HCEC 1CT (cell line): ENCODE measurements at regions not wholly inside any gene's neighbourhood (a gene's known extent, or its start where the extent isn't known, plus 50 kb on each side); places are given as distances from the start of the nearest gene placed in this dataset.
"Not testable (repeated sequence)": the region's sequence is repeated elsewhere in the genome, so short reads cannot be mapped to it uniquely, and the experiment has no call there.

Source experiments
- DNase-seq: peaks from one replicate; pipeline ENCODE4 v3.0.0-alpha.2; 2017

GRCh38 chr2:145829931-145830330, 1310.0 kb upstream of the ZEB2 start:
- no peak for DNase-seq

DNA sequence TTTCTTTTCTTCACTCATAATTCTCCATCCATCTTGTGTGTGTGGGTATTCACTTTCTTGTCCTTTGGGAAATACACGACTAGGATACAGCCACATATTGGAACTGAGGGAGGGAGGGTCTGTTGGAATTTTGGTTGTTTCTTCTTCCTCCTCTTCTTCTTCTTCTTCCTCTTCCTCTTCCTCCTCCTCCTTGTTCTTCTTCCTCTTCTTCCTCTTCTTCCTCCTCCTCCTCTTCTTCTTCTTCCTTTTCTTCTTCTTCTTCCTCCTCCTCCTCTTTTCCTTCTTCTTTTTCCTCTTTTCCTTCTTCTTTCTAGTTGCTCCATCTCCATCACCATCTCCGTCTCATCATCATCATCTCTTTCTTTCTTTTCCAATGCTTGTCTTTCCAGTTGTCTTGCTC, 1307.3 kb upstream of the ZEB2 start:
- DNase-seq = no peak

DNA sequence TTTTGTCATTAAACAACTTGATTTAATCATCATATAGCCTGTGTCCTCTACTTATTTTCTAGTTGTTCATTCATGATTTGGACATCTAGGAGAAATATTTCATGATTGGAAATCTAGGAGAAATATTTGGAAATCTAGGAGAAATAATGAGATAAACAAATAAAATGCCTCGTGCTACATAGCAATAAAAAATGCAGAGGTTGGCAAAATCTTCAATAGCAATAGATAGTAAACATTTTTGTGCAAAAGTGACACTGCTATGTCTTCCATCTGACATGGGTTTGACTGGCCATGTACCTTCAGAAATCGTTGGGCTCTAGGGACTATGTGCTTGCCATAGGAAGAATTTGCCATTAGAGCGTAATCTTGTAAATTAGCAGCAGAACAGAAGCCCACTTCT, 1304.5 kb upstream of the ZEB2 start:
- no peak for DNase-seq

- DNase-seq = no peak
Observed at GRCh38 chr2:145822892-145823534, 1303.1 kb upstream of the ZEB2 start.

- DNase-seq = no peak
Observed at GRCh38 chr2:145820651-145821050, 1300.7 kb upstream of the ZEB2 start.

DNA sequence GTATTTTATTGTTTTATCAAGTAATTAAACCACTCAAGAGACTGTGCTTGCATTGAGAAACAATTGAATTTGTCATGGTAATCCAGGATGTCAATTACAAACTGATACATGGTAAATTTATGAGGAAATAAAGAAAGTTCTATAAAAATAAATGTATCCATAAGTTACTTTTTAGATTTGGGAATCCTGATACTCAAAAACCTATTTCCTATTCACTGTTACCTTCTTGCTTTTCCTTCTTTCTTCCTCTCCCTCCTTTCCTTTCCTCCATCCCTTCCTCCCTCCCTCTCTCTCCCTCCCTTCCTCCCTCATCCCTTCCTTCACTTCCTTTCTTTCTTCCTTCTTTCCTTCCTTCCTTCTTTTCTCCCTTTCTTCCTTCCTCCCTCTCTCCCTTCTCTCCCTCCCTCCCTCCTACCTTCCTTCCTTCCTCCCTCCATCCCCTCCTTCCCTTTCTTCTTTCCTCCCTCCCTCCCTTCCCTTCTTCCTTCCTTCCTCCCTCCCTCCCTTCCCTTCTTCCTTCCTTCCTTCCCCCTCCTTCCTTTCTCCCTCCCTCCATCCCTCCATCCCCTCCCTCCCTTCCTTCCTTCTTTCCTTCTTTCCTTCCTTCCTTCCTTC, 1299.1 kb upstream of the ZEB2 start:
- DNase-seq = no peak

DNA sequence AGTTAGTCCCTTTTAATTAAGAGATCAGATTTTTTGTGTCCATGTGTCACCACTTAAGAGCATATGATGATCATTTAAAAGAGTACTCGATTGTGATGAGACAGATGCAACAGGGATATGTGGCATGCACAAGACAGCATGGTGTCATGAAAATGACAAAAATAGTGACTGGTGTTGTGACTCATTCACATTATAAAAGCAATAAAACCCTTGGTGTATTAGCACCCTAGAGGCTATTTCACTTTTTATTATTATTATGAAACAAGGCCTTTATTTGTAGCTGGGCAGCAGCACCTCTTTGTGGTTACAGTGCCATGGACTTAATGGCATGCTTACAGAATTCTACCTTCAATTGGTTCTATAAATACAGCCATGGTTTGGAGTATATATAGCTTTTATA, 1296.0 kb upstream of the ZEB2 start:
- DNase-seq = no peak

DNA sequence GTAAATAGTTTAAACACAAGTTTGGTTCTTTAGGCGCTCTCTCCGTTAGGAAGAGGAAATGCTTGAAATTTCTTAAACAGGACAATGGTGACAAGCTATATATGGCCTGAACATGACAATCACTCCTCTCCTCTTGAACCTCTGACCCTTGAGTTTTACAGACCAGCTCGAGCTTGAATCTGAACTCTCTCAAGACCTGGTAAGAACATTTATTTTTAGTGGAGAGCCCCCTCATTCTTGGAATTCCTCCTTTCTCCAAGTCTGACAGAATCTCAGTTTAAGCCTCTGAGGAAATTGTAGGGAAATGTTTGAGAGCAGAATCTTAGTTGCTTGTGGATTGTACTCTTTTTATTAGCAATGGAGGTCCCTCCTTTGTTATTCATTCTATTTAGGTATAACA, 1293.6 kb upstream of the ZEB2 start:
- DNase-seq = no peak

- DNase-seq = no peak
Observed at GRCh38 chr2:145812165-145812554, 1292.2 kb upstream of the ZEB2 start.

GRCh38 chr2:145811276-145812164, 1291.6 kb upstream of the ZEB2 start:
- DNase-seq = no peak

- DNase-seq = no peak
Observed at GRCh38 chr2:145807968-145808367, 1288.0 kb upstream of the ZEB2 start.

DNA sequence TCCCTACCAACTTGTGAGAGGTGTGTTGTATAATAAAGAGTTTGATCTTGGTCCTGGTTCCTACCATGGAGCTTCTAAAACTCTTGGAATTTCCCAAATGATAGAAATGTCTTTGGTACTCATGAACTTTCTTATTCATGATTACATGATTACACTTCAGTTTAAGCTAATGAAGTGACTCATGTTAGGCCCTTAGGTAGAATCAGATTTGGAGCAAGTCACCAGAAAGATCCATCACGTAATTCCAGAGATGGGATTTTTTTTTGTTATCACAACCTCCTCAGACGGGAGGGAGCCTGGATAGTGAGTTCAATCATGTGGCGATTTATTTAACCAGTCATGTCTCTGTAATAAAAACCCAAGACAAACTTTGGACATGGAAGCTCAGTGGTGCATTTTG, 1287.6 kb upstream of the ZEB2 start:
- no peak for DNase-seq

DNA sequence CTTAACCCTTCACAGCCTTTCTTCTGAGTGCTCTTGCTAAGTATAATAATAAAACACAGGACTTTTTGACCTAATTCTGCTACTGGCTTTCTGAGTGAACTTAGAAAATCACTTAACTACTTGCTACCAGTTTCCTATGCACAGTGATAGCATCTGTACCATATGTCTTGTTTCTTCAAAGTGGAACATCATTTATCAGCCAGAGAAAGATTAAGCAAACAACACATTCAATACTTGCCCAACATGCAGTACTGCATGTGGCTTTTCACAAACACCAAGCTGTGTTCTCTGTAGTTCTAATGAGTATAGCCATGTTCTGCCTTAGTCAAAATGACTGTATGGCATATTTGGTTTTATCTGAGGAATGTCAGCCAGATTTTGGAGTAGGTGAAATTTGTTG, 1286.6 kb upstream of the ZEB2 start:
- DNase-seq = no peak

DNA sequence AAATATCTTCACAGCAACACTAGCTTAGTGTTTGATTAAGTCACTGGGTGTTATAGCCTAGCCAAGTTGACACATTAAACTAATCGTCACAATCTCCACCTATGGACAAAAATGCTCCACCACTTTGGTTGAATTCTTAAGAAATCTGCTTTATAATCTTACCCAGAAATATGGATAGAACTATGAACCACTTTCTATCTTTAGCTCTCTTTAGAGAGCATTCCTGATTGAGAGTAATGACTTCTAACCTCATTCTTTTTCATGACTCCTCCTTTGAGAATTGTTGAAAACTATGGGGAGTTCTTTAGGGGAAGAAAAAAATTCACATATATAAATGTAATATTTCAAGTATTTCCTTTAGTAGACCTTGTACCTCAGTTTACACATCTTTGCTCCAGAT, 1282.2 kb upstream of the ZEB2 start:
- no peak for DNase-seq

DNA sequence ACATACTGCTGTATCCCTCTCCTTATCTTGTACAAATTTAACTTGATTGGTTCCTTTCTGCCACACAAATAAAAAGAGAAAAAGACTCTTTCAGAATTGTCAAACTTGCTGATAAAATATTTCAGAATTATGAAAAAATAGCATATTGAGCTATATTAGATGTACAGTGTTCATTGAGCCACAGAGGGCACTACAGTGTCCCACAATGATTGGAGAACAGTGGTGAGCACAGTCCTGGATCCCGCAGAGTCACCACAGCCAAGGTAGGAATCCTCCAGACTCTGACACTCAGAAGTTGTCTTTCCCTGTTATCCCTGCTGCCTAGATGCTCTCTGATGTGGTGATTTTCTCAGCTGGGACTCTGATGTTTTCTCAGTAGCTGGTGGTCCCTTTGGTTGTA, 1281.3 kb upstream of the ZEB2 start:
- no peak for DNase-seq

GRCh38 chr2:145800151-145801091, 1280.5 kb upstream of the ZEB2 start:
- DNase-seq = no peak

GRCh38 chr2:145799595-145800108, 1279.7 kb upstream of the ZEB2 start:
- no peak for DNase-seq

DNA sequence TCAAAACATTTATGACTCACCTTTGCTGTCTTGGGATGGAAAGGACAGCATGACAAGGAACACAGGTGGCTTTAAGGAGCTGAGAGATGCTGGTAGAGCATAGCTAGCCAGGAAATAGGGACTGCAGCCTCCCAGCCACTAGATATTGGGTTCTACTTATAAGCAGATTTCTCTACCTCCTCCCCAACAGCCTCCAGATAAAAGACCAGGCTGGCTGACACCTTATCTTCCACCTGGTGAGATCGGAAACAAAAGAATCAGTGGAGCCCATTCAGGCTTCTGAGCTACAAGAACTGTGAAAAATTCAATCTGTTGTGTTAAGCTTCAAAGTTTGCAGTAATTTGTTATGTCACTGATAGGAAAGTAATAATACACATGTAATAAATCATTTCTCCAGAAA, 1278.5 kb upstream of the ZEB2 start:
- no peak for DNase-seq

DNA sequence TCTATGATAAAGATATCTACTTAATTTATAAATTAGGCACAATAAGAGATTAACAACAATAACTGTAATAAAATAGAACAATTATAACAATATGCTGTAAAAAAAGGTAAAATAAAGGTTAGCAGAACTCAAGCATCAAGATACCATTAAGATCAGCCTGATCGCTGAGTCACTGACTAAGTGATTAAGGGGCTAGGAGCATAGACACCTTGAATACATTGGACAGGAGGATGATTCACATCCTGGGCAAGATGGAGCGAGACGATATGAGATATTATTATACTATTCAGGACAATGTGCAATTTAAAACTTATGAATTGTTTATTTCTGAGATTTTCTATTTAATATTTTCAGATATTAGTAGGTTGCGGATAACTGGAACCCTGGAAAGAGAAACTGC, 1277.8 kb upstream of the ZEB2 start:
- no peak for DNase-seq

- no peak for DNase-seq
Observed at GRCh38 chr2:145792745-145793144, 1272.8 kb upstream of the ZEB2 start.

GRCh38 chr2:145789636-145790035, 1269.7 kb upstream of the ZEB2 start:
- no peak for DNase-seq

- not testable (repeated sequence) for DNase-seq
Observed at GRCh38 chr2:145787597-145788361, 1267.9 kb upstream of the ZEB2 start.
